ENCODE measurements at regions not wholly inside any gene's neighbourhood (a gene's known extent, or its start where the extent isn't known, plus 50 kb on each side); places are given as distances from the start of the nearest gene placed in this dataset.

DNA sequence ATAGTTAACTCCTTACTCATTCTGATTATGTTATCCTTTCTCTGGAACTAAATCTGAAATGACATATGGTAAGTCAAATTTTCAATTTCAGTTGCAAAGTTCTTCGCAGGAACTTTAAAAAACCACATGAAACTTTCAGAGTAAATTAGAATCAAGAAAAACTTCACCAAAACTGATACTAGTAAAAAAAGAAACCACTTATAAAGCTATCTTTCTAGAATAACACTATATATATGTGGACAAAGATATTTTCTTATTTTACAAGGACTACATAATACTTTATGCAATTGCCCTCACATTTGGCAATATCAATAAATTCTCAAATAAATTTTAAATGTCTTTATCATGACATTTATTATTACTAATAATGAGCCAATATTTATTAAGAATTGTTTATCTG lies 1847.1 kb upstream of the NUDT12 start:
- DNase-seq (ENCODE audit: low read depth in 1 of 2, low spot score in 1 of 2), result no peak
- Histone ChIP-seq H3K9me3 (ENCODE audit: low read depth) (no peaks in the 10 kb centered on the region), H3K27me3 (no peaks in the 10 kb centered on the region), H3K27ac (no peak overlapping the region), H3K4me3 (no peak overlapping the region), H3K4me1 (ENCODE audit: low read depth) (peaks cover 5% of the 10 kb centered on the region), H3K36me3 (no peaks in the 10 kb centered on the region)
- TF ChIP-seq, protein P1, sequence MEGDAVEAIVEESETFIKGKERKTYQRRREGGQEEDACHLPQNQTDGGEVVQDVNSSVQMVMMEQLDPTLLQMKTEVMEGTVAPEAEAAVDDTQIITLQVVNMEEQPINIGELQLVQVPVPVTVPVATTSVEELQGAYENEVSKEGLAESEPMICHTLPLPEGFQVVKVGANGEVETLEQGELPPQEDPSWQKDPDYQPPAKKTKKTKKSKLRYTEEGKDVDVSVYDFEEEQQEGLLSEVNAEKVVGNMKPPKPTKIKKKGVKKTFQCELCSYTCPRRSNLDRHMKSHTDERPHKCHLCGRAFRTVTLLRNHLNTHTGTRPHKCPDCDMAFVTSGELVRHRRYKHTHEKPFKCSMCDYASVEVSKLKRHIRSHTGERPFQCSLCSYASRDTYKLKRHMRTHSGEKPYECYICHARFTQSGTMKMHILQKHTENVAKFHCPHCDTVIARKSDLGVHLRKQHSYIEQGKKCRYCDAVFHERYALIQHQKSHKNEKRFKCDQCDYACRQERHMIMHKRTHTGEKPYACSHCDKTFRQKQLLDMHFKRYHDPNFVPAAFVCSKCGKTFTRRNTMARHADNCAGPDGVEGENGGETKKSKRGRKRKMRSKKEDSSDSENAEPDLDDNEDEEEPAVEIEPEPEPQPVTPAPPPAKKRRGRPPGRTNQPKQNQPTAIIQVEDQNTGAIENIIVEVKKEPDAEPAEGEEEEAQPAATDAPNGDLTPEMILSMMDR (IDR thresholded peaks at IDR 0.05; ENCODE audit: low read depth, low read length), result no peak

DNA sequence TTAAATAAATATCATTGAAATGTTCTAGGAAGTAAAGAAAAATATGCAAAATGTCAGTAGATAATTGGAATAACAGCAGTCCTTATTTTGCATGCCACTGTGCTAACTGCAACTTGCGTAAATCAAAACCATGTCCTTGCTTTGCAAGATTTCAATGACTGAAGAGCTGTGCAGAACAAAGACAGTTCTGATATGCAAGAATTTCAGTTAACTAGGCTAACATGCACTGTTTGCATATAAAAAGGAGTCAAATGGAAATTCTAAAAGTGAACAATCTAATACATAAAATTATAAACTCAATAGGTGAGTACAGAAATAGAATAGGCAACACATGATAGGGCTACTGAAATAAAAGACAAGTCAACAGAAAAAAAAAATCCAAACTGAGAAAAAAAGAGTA lies 1844.6 kb upstream of the NUDT12 start:
- Histone ChIP-seq H3K4me3 (no peak overlapping the region), H3K27me3 (no peaks in the 10 kb centered on the region), H3K36me3 (no peaks in the 10 kb centered on the region), H3K27ac (no peak overlapping the region), H3K4me1 (ENCODE audit: low read depth) (no peaks in the 10 kb centered on the region), H3K9me3 (ENCODE audit: low read depth) (no peaks in the 10 kb centered on the region)
- no peak for DNase-seq (ENCODE audit: low read depth in 1 of 2, low spot score in 1 of 2)
- TF ChIP-seq, protein P1 (IDR thresholded peaks at IDR 0.05; ENCODE audit: low read depth, low read length), result no peak

DNA sequence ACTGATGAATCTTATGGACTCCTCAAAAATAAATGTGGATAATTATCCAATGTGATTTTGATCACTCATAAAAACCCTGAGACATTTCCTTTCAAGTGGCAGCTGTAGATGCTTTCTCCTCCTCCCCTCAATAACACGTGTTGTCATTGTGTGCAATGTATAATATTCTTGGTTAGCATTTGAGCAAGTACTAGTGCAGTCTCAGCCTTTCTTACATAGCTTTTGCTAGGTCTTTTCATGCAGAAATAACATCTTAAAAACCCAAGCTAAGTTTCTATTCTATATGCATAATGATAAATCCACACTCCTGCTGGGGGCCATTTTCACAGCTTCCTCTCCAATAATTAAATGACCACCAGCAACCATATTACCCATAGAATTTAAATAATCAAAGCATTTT lies 1835.2 kb upstream of the NUDT12 start:
- Histone ChIP-seq H3K27me3 (no peaks in the 10 kb centered on the region), H3K9me3 (ENCODE audit: low read depth) (no peaks in the 10 kb centered on the region), H3K36me3 (no peaks in the 10 kb centered on the region), H3K4me3 (no peak overlapping the region), H3K27ac (no peak overlapping the region), H3K4me1 (ENCODE audit: low read depth) (no peaks in the 10 kb centered on the region)
- TF ChIP-seq, protein P1 (IDR thresholded peaks at IDR 0.05; ENCODE audit: low read depth, low read length), result no peak
- no peak for DNase-seq (ENCODE audit: low read depth in 1 of 2, low spot score in 1 of 2)

DNA sequence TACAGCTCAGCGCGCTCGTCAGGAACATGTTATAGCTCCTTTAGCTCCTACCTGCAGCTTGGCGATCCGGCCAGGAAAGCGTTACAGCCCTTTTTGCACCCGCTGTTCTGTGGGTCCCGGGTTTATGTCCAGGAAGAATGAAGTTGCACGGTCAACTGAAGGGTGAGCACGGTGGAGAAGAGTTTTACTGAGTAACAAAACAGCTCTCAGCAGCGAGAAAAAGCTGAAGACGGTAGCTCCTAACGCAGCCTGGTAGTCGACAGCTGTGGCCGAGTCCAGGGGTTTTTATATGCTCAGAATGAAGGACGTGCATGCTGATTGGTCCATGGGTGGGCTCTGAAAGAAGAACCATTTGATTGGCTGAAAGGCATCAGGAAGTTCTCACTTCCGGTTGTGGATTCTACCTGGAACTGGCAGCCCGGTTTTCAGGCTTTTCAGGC lies 1830.1 kb upstream of the NUDT12 start:
- Histone ChIP-seq H3K27me3 (no peaks in the 10 kb centered on the region), H3K27ac (no peak overlapping the region), H3K9me3 (ENCODE audit: low read depth) (no peaks in the 10 kb centered on the region), H3K4me1 (ENCODE audit: low read depth) (no peaks in the 10 kb centered on the region), H3K36me3 (no peaks in the 10 kb centered on the region), H3K4me3 (no peak overlapping the region)
- TF ChIP-seq, protein P1 (IDR thresholded peaks at IDR 0.05; ENCODE audit: low read depth, low read length), result no peak
- no peak for DNase-seq (ENCODE audit: low read depth in 1 of 2, low spot score in 1 of 2)

DNA sequence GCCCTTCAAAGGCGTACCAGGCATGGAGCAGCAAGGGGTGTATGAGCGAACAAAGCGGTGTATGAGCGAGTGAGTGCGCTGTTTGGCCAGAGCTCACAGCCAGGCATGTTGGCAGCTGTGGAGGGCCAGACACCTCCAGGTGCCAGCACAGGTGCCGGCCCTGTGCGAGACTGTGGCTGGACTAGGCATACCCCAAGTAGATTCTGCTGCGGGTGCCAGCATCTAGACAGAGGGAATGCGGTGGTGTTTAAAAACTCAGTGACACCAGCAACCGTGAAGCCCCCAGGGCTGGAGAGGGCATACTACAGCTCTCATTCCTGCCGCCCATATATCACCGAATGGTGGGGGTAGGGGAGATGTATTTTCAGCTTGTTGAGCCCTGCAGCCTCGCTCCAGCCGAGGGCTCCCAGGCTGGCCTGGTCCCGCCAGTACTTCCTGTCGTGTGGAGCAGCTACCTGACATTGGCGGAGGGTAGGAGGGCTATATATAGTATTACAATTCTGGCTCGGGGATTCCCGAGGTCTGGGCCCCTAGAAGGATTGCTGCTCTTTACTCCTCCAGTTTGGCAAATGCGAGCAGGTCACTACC lies 1829.6 kb upstream of the NUDT12 start:
- Histone ChIP-seq H3K36me3 (no peaks in the 10 kb centered on the region), H3K27me3 (no peaks in the 10 kb centered on the region), H3K4me3 (no peak overlapping the region), H3K4me1 (ENCODE audit: low read depth) (no peaks in the 10 kb centered on the region), H3K27ac (no peak overlapping the region), H3K9me3 (ENCODE audit: low read depth) (no peaks in the 10 kb centered on the region)
- TF ChIP-seq, protein P1 (IDR thresholded peaks at IDR 0.05; ENCODE audit: low read depth, low read length), result no peak
- no peak for DNase-seq (ENCODE audit: low read depth in 1 of 2, low spot score in 1 of 2)
